A673 (cell line): ENCODE measurements at regions not wholly inside any gene's neighbourhood (a gene's known extent, or its start where the extent isn't known, plus 50 kb on each side); places are given as distances from the start of the nearest gene placed in this dataset.

ENCODE experiments used
- BruUV-seq: library from RNA; stranded (reverse); fragments of 400-500 nt; replicated peaks from 2 replicates; lab custom pipeline; 2021; lab: Mats Ljungman, UMichigan
- CTCF ChIA-PET: fragments of 300-600 bp; sonication (Branson Sonifier 250); formaldehyde crosslinking; loops from one replicate; lab custom pipeline; 2022; ENCODE audit warnings: antibody characterized with exemption; lab: Charles Lee
- POLR2A ChIA-PET: fragments of 300-600 bp; sonication (Branson Sonifier 250); formaldehyde crosslinking; loops from one replicate; lab custom pipeline; 2022; ENCODE audit warnings: antibody characterized with exemption; ENCODE audit not compliant: low non-redundant PET; lab: Charles Lee
- DNase-seq: peaks from one replicate; pipeline ENCODE4 v3.0.0-alpha.2; 2015; ENCODE audit warnings: low spot score
- H3K27ac ChIP-seq: fragments of 200-600 bp; sonication (generic); 2 replicates; pipeline ENCODE4 v1.5.1; 2016; ENCODE audit warnings: mixed run types, low read depth, mild to moderate bottlenecking, mixed read lengths, antibody characterized with exemption, low read length; ENCODE audit not compliant: poor library complexity, severe bottlenecking
- H3K27me3 ChIP-seq: fragments of 200-600 bp; sonication (generic); replicated peaks from 2 replicates; pipeline ENCODE4 v1.6.1; 2017; ENCODE audit warnings: mixed run types, low read depth, mild to moderate bottlenecking, mixed read lengths, antibody characterized with exemption, low read length; ENCODE audit not compliant: insufficient read depth, poor library complexity
- H3K36me3 ChIP-seq: fragments of 200-600 bp; sonication (generic); 2 replicates; pipeline ENCODE4 v1.6.1; 2016; ENCODE audit warnings: mixed run types, mild to moderate bottlenecking, mixed read lengths, antibody characterized with exemption, low read length; ENCODE audit not compliant: insufficient read depth, poor library complexity, severe bottlenecking
- H3K4me1 ChIP-seq: fragments of 200-600 bp; sonication (generic); 2 replicates; pipeline ENCODE4 v1.6.1; 2017; ENCODE audit warnings: mixed run types, mild to moderate bottlenecking, mixed read lengths, antibody characterized with exemption, low read length; ENCODE audit not compliant: insufficient read depth, poor library complexity, severe bottlenecking
- H3K4me3 ChIP-seq: fragments of 200-600 bp; sonication (generic); 2 replicates; pipeline ENCODE4 v1.5.1; 2016; ENCODE audit warnings: low read depth, mixed run types, mild to moderate bottlenecking, mixed read lengths, low read length; ENCODE audit not compliant: poor library complexity, severe bottlenecking
- H3K9me3 ChIP-seq: fragments of 200-600 bp; sonication (generic); 2 replicates; pipeline ENCODE4 v1.6.1; 2016; ENCODE audit warnings: mixed run types, low read depth, mild to moderate bottlenecking, mixed read lengths, antibody characterized with exemption, low read length; ENCODE audit not compliant: poor library complexity, severe bottlenecking
- EZH2 ChIP-seq: fragments of 200-600 bp; sonication (generic); IDR thresholded peaks from 2 replicates; pipeline ENCODE4 v1.6.1; 2017; ENCODE audit warnings: borderline replicate concordance, low read depth, mild to moderate bottlenecking, mixed read lengths, antibody characterized with exemption, low read length; ENCODE audit not compliant: poor library complexity, severe bottlenecking
- intact Hi-C: fragments of 100-400 bp; cut with micrococcal nuclease; formaldehyde crosslinking; loops from one replicate; pipeline ENCODE4 v1.10.0; 2022; ENCODE audit not compliant: unreplicated experiment
- TF ChIP-seq, protein P1 (sequence below): fragments of 300-800, 200-600 bp; sonication (generic); conservative IDR thresholded peaks from 2 replicates; pipeline ENCODE4 v1.5.1; 2017; ENCODE audit warnings: low read depth, mild to moderate bottlenecking, antibody characterized with exemption, low read length, moderate library complexity, mixed read lengths

DNA sequence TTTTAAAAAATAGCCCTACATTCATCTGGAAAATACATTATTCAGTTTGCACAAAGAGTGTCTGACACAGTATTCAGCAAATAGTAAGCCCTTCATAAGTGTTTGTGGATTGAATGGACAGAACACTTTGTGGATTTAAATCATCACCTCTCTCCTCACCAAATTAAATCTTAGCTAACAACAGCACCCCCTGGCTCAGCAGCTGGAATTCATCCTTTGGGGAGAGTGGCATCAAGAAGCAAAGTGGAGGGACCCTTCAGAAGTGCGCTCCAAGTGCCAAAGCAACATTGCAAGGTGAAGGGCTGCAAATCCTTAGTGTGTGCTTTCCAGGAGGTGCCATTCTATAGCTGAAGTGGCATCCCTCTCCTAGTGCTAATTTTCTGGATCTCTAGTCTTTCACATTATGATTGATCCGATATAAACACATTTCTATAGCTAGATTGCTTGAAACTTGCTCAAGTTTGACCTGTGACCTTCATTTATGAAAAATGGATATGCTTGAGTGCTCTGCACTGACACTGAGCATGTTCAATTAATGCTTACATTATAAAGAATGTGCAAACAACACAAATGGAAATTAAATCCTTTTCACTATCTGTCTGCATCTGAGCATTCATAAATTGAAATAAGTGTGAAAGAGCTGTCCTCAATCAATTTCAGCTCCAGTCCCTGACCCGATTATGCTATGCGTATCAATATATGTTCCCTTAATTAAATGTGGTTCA, 891.7 kb downstream of the C6orf118 start:
- CTCF ChIA-PET: no interaction called here
- no peaks in the 10 kb centered on the region for H3K27me3 ChIP-seq
- BruUV-seq: no TSS peak

DNA sequence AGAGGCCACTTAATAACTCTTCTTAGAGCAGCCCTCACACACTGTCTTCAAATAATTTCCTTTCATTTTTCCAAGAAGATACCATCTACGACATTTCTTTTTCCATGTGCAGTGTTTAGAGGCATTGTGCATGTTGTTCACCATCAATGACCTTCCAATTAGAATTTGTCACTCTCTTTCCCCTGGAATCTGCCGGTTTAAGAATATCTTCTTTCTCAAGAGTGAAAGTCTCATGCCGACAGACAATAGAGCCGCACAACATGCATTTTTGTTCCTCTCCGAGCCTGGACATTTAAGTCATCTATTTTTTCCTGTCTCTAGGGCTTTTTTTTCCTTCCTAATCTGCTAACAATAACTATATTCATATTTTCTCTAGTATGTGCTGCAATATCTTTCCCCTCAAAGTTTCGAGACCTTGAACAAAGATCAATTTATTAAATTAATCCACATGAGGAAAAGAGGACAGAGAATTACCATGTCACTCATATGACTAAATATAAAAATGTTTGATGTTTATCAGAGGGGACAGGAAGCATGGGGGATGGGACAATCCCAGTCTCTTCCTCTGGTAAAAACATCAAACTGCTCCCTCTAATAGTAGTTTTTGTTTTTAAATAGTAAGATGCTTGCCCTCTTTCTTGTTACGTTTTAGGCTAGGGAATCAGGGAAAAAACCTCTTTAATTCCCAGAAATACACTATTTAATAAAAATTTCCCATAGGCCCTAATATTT, 893.4 kb downstream of the C6orf118 start:
- Histone ChIP-seq H3K9me3 (peaks cover 5% of the 10 kb centered on the region), H3K27ac (no peak overlapping the region), H3K4me3 (no peak overlapping the region), H3K36me3 (no peaks in the 10 kb centered on the region), H3K27me3 (no peaks in the 10 kb centered on the region), H3K4me1 (no peaks in the 10 kb centered on the region)
- DNase-seq: no peak
- CTCF ChIA-PET: no interaction called here
- BruUV-seq: no TSS peak
- no peak for TF ChIP-seq EZH2
- TF ChIP-seq, protein P1, sequence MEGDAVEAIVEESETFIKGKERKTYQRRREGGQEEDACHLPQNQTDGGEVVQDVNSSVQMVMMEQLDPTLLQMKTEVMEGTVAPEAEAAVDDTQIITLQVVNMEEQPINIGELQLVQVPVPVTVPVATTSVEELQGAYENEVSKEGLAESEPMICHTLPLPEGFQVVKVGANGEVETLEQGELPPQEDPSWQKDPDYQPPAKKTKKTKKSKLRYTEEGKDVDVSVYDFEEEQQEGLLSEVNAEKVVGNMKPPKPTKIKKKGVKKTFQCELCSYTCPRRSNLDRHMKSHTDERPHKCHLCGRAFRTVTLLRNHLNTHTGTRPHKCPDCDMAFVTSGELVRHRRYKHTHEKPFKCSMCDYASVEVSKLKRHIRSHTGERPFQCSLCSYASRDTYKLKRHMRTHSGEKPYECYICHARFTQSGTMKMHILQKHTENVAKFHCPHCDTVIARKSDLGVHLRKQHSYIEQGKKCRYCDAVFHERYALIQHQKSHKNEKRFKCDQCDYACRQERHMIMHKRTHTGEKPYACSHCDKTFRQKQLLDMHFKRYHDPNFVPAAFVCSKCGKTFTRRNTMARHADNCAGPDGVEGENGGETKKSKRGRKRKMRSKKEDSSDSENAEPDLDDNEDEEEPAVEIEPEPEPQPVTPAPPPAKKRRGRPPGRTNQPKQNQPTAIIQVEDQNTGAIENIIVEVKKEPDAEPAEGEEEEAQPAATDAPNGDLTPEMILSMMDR: no peak
- intact Hi-C loops: no loop called here
- POLR2A ChIA-PET: no interaction called here

More for the DNA sequence above, 891.7 kb downstream of the C6orf118 start:
- TF ChIP-seq EZH2: no peak
- TF ChIP-seq, protein P1: no peak
- intact Hi-C loops: no loop called here
- DNase-seq: no peak
- POLR2A ChIA-PET: no interaction called here
- Histone ChIP-seq H3K36me3 (no peaks in the 10 kb centered on the region), H3K4me3 (no peak overlapping the region), H3K4me1 (no peaks in the 10 kb centered on the region), H3K9me3 (peaks cover 11% of the 10 kb centered on the region), H3K27ac (no peak overlapping the region)

DNA sequence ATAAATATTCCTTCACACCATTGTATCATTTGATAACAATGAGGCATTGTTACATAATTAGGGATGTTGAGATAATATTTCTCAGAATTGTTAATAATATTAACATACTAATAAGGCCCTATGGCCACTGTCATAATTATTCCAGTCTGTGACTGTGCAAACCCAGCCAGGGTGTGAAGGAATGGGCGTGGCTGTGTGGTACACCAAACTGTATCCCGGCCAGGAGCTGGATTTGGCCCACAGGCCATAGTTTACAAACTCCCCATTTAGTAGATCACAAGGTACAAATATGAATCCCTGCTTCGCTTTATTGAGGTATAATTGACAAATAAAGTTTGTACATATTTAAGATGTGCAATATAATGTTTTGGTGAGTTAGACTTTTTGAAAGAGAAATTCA, 894.7 kb downstream of the C6orf118 start:
- Histone ChIP-seq H3K36me3 (no peaks in the 10 kb centered on the region), H3K27me3 (no peaks in the 10 kb centered on the region), H3K27ac (no peak overlapping the region), H3K9me3 (no peaks in the 10 kb centered on the region), H3K4me1 (no peaks in the 10 kb centered on the region), H3K4me3 (no peak overlapping the region)
- intact Hi-C loops: no loop called here
- DNase-seq: no peak
- ChIA-PET CTCF (no interaction called here), POLR2A (no interaction called here)
- TF ChIP-seq, protein P1: no peak
- TF ChIP-seq EZH2: no peak
- no TSS peak for BruUV-seq
